HG03139 (cell line): ENCODE measurements at regions not wholly inside any gene's neighbourhood (a gene's known extent, or its start where the extent isn't known, plus 50 kb on each side); places are given as distances from the start of the nearest gene placed in this dataset.

Experiments used
- ATAC-seq: cut with Tn5 transposase; IDR thresholded peaks from one replicate; pipeline ENCODE4 v1.9.1; 2021; ENCODE audit not compliant: unreplicated experiment

GRCh38 chr5:54721116-54721515, 203.6 kb downstream of the SNX18 start:
- ATAC-seq: no peak

DNA sequence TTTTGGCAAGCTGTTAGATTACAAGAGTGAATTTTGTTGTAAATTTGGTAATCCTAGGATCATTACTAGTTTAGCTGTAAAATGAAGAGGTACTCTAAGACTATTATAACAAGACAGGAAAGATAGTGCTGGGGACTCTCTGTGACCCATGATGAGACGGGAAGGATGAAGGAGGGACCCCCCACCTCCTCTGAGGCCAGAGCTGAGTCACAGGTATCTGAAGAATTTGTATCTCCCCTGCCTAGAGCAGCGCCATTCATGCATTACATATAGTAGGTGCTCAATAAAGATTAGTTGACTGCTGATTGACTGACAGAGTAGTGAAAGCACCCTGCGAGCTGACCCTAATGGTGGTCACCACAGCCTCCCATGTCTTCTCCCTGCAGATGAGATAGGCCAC, 202.8 kb downstream of the SNX18 start:
- no peak for ATAC-seq

- ATAC-seq: no peak
Measured at GRCh38 chr5:54719384-54720283, 202.1 kb downstream of the SNX18 start.

DNA sequence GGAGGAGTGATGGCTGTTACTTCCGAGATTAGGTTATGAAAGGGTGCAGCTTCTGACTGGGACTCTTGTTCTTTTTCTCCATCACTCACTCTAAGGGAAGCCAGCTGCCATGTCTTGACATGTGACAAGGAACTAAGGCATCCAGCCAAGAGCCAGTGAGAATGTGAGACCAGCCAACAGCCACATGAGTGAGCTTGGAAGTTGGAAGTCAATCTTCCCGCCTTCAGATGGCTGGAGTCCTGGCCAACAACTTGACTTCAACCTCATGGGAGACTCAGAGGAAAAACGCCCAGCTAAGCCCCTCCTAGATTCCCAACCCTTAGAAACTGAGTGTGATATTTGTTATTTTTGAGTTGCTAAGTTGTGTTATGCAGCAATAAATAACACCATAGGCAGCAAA, 201.1 kb downstream of the SNX18 start:
- ATAC-seq: no peak

GRCh38 chr5:54717870-54718269, 200.3 kb downstream of the SNX18 start:
- ATAC-seq: no peak

DNA sequence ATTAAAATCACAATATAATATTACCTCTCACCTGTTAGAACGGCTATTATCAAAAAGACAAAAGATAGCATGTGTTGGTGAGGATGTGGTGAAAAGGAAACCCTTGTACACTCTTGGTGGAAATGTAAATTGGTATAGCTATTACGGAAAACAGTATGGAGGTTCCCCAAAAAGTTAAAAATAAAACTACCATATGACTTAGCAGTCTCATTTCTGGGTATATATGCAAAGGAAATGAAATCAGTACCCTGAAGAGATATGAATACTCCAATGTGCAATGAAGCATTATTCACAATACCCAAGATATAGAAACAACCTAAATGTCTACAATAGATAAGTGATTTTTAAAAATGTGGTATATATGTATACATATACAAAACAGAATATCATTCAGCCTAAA, 199.9 kb downstream of the SNX18 start:
- ATAC-seq: no peak

DNA sequence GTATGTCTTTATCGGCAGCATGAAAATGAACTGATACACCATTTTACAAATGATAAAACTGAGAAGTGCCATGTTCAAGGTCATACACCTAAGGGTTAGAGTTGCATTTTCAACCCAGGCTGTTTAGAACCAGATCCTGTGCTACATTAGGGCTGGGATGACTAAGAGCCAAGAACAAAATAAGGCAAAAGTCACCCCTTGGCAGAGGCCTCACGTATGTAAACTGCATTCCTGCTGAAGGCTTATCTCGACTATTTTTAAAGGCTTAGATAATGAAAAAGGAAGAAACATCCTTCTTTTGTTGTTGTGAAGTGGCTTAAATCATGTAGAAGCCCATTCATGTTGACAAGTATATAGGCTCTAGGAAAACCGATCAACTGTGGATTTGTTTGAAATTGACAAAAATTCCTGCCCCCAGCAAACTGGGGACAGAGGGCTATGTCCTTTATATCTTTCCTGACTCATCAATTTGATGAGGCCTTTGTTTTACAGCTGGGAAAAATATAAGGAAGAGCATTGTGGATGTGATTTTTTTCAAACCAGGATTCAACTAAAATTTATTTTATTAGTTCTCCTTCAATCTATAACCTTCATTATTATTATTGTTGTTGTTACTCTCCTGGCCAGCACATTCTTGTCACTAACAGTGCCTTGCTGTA, 196.5 kb downstream of the SNX18 start:
- ATAC-seq: no peak

GRCh38 chr5:54709096-54709495, 191.5 kb downstream of the SNX18 start:
- no peak for ATAC-seq

DNA sequence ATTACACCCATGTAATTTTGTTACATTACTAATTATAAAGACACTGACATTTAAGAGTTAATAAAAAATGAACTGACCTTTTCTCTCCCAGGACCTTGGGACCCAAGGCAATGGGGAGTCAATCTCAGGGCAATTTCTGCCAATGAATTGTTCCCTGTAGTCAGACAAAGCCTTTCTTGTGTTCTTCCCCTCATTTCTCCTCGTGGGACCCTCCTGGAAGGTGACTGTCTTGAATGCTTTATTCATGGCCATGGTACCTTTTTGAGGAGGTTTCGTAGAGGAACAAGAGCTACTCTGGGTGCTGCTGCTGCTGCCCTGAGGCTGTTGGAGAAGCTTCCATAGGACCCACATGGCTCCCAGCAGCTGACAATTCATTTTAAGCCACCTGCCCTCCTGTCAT, 190.3 kb downstream of the SNX18 start:
- ATAC-seq: no peak

DNA sequence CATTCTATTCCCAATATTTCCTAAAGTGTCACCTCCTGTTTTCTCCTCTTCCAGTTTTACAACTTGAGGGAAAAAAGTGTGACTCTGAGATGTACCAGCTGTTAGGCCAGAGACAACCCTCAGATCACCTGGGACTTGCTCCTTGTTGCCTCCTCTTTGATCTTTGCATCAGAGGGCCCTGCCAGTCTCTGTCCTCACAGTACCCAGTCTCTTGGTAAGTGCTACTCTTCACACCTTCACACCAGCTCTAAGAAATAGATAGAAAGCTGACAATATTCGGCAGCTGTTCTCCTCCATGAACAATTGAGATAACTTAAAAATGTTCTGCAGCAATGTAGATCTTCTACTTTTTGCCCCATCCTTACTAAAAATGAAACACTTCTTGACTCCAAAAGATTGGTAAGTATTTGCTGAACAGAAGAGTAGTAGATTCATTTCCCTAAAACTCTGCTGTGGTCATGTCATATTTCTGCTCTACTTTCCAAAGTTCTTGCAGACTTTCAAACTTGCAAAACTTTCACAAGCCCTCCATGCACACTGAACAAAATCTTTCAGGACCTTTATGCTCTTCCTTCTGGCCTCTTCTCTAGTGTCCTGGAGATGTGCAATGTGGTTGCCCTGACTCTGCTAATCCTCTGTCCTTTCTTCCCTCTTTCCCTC, 188.6 kb downstream of the SNX18 start:
- ATAC-seq: no peak

DNA sequence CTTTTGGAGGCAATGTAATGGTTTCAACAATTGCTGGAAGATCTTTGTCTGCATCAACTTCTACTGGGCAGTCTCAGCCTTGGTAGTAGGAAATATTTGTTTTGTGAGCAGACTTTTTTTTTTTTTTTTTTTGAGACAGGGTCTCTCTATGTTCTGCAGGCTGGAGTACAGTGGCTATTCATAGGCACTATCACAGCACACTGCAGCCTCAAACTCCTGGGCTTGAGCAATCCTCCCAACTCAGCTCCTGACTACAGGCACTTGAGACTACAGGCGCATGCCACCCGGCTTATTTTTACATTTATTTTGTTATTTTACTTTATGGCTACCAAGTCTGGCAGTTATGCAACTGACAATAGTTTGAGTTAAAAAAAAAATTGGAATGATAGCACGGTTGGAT, 187.3 kb downstream of the SNX18 start:
- ATAC-seq: no peak

- no peak for ATAC-seq
Measured at GRCh38 chr5:54704333-54704732, 186.8 kb downstream of the SNX18 start.

DNA sequence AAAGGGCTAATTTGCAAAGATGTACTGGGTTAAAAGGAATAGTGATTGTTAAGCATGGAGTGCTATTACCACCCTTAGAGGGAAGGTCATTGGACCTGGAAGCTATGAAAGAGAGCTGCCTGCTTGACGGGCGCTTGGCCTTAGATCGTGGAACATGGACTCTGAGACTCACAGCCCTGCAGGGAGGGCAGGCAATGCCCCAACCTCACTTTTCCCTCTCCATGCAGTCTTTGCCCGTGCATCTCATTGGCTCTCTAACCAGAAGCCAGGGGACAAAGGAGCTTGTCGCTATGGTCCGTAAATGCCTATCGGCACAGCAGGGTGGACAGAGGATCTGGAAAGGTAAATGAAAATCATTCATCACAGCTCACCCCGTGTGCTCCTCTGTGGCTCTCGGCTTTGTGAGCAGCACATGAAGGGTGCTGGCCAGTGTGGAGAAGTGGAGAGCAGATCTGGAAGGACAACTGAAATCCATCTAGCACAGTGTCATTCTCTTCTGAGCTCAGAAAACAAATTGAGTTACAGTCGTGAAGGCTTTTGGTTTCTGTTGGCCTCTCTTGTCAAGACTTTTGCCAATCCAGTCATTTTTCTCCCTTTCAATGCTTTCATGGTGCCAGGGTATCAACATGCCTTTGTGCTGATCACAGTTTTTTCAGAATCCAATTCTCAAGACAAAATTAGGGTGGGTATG, 186.2 kb downstream of the SNX18 start:
- no peak for ATAC-seq

DNA sequence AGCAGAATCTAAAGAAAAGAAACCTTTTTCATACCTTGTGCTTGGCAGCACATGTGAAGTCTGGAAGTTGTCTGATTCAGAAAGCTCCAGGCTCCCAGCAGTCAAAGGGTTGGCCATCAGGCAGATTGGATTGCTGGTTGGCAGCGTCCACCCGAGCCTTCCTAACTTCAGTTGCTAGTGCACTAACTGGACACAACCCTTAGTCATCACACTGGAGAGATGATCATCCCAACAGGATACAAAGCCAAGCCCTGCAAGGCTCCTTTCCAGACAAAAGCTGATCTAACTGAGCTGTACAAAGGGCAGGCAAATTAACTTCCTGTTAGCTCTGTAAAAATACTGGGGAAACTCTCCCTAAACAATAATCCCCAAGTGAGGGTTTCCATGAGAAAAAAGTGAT, 185.6 kb downstream of the SNX18 start:
- no peak for ATAC-seq

GRCh38 chr5:54702470-54702869, 184.9 kb downstream of the SNX18 start:
- no peak for ATAC-seq

DNA sequence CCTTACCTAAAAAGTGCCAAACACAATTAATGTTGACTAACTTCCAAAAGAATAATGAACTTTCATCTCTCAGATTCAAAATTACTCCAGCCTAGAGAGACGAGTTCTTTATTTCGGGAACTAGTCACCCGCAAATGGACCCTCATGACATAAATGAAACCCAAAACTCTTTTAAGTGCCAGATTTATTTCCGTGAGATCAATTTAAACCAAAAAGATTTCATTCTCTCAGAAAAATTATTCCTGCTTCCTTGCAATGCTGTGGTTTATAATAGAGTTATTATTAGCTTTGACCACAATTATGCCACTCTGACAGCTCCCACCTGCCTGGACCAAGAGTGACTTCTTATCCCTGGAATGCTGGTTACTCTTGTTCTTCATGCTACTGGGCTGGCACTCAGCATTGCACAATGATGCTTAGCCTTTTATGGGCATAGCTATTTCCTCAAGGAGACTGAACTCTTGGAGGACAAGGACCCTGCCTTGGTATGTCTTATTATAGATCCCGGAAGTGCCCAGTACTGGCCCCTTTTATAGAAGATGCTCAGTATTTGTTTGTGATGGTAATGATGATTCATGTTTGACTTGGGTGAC, 183.5 kb downstream of the SNX18 start:
- ATAC-seq: no peak

DNA sequence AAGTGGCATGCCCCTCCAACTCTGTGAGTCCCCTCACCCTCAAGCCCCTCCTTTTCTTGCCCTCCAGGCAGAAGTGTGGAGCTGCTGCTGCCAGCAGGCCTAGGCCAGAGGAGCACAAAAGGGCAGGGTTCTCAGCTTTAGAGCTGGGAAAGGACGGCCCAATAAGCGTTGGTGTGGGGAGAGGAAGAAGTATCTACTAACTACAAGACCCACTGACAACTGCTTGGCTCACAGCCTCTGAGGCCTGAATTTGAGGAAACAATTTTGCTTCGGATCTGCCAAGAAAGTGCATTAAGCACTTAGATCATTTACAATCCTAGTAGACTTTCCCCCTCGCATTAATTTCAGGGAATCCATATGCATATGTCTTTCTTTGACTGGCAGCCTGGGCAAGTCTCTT, 179.4 kb downstream of the SNX18 start:
- ATAC-seq: no peak

DNA sequence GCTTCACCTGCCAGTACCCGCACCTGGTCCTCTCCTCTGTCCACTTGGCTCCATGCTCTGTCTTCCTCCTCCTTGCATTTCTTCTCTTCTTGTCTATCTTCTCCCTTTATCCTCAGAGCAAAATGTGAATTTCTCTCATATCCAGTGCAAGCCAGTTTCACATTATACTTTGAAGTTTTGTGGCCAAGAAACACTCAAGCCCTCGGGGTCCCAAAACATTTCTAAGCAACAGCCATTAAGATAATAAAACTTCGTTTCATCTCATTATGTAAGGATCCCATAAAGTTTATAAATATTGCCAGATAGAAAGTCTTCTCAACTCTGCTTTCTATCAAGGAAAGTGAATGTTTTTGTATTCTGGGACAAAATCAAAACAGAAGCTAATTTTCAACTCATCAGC, 178.8 kb downstream of the SNX18 start:
- ATAC-seq: no peak

DNA sequence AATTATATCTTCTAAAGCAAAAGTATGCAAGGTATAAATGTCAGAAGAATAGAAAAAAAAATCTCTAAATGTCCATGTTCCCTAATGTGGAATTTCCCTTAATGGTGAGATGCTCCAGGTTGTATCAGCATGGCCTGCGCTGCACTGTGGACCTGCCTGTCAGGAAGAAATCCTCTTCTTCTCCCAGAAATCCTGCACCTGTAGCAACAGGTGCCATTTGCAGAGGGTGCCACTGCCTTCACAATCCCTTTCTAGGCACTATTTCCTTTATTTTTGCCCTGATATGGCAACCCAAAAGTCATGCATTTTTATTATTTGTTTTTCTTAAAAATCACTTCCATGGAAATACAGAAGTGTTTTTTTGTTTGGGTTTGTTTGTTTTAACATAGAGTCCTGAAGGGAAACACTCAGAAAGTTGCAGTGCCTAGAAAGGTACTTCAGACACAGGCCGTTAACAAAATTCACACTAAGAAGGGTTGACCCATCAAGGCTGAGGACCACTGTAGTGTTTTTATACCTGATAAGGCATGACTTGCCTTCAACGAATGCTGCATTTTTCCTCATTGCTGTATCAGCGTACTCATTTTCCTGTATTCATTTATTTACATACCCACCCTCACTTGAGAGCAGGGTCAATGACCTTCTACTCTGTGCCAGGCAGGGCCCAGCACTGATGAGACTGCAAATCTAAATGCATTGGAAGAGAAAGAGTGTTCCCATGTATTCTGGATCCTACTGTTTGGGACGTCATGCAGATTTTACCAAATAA, 177.8 kb downstream of the SNX18 start:
- ATAC-seq: no peak

GRCh38 chr5:54693936-54694657, 176.5 kb downstream of the SNX18 start:
- no peak for ATAC-seq
